Loucy (cell line): ENCODE measurements at regions not wholly inside any gene's neighbourhood (a gene's known extent, or its start where the extent isn't known, plus 50 kb on each side); places are given as distances from the start of the nearest gene placed in this dataset.

Source experiments
- H2AFZ ChIP-seq: fragments of 200-600 bp; sonication (generic); 2 replicates; pipeline ENCODE4 v1.6.0; 2016; ENCODE audit warnings: antibody characterized with exemption, mild to moderate bottlenecking, low read length, moderate library complexity
- H3F3A ChIP-seq: fragments of 200-600 bp; 2 replicates; pipeline ENCODE4 v1.6.0; 2016; ENCODE audit warnings: antibody characterized with exemption, low read depth, mild to moderate bottlenecking
- H3K27me3 ChIP-seq: fragments of 200-600 bp; sonication (generic); 2 replicates; pipeline ENCODE4 v1.6.1; 2014; ENCODE audit warnings: low read length, mild to moderate bottlenecking; ENCODE audit not compliant: insufficient read depth, poor library complexity, severe bottlenecking
- H3K36me3 ChIP-seq: fragments of 200-600 bp; sonication (generic); 2 replicates; pipeline ENCODE4 v1.6.1; 2016; ENCODE audit warnings: low read length; ENCODE audit not compliant: insufficient read depth
- H3K4me1 ChIP-seq: fragments of 200-600 bp; sonication (generic); 2 replicates; pipeline ENCODE4 v1.5.1; 2014; ENCODE audit warnings: low read length, mild to moderate bottlenecking; ENCODE audit not compliant: insufficient read depth, poor library complexity, severe bottlenecking
- H3K4me2 ChIP-seq: fragments of 200-600 bp; sonication (generic); 2 replicates; pipeline ENCODE4 v1.6.0; 2014; ENCODE audit warnings: antibody characterized with exemption, low read length, low read depth, mild to moderate bottlenecking; ENCODE audit not compliant: poor library complexity, severe bottlenecking
- H3K4me3 ChIP-seq: fragments of 200-600 bp; sonication (generic); 2 replicates; pipeline ENCODE4 v1.5.1; 2014; ENCODE audit warnings: low read length, mild to moderate bottlenecking, mixed read lengths; ENCODE audit not compliant: poor library complexity, severe bottlenecking
- H3K79me2 ChIP-seq: fragments of 200-600 bp; sonication (generic); 2 replicates; pipeline ENCODE4 v1.6.1; 2014; ENCODE audit warnings: low read length; ENCODE audit not compliant: insufficient read depth
- H3K9ac ChIP-seq: fragments of 200-600 bp; sonication (generic); 2 replicates; pipeline ENCODE4 v1.6.0; 2014; ENCODE audit warnings: mild to moderate bottlenecking, low read depth, low read length, moderate library complexity; ENCODE audit not compliant: poor library complexity, severe bottlenecking
- H3K9me2 ChIP-seq: fragments of 200-600 bp; sonication (generic); replicated peaks from 2 replicates; pipeline ENCODE4 v1.6.1; 2016; ENCODE audit warnings: low read depth, low read length, mixed read lengths
- H3K9me3 ChIP-seq: fragments of 200-600 bp; sonication (generic); 2 replicates; pipeline ENCODE4 v1.6.1; 2014; ENCODE audit warnings: mild to moderate bottlenecking, antibody characterized with exemption, low read length, low read depth; ENCODE audit not compliant: insufficient read depth
- H4K20me1 ChIP-seq: fragments of 200-600 bp; sonication (generic); 2 replicates; pipeline ENCODE4 v1.6.0; 2014; ENCODE audit warnings: antibody characterized with exemption, low read length, mild to moderate bottlenecking; ENCODE audit not compliant: insufficient read depth, poor library complexity, severe bottlenecking
- EZH2phosphoT487 ChIP-seq: fragments of 200-600 bp; IDR thresholded peaks from 2 replicates; pipeline ENCODE4 v1.6.1; 2018; ENCODE audit warnings: antibody characterized with exemption, mild to moderate bottlenecking, moderate library complexity, borderline replicate concordance
- TF ChIP-seq, protein P1 (sequence below): fragments of 200-600 bp; sonication (generic); conservative IDR thresholded peaks from 2 replicates; pipeline ENCODE4 v1.5.1; 2014; ENCODE audit warnings: mild to moderate bottlenecking, antibody characterized with exemption, low read length

- Histone ChIP-seq H3K4me2 (no peak overlapping the region), H3K79me2 (no peaks in the 10 kb centered on the region), H3K9me2 (no peaks in the 10 kb centered on the region), H3K36me3 (no peaks in the 10 kb centered on the region), H3F3A (no peaks in the 10 kb centered on the region), H3K9me3 (no peaks in the 10 kb centered on the region), H3K4me1 (no peaks in the 10 kb centered on the region), H3K27me3 (no peaks in the 10 kb centered on the region), H4K20me1 (no peaks in the 10 kb centered on the region), H3K9ac (no peak overlapping the region), H3K4me3 (no peak overlapping the region), H2AFZ (no peak overlapping the region)
- no peak for TF ChIP-seq EZH2phosphoT487
- TF ChIP-seq, protein P1, sequence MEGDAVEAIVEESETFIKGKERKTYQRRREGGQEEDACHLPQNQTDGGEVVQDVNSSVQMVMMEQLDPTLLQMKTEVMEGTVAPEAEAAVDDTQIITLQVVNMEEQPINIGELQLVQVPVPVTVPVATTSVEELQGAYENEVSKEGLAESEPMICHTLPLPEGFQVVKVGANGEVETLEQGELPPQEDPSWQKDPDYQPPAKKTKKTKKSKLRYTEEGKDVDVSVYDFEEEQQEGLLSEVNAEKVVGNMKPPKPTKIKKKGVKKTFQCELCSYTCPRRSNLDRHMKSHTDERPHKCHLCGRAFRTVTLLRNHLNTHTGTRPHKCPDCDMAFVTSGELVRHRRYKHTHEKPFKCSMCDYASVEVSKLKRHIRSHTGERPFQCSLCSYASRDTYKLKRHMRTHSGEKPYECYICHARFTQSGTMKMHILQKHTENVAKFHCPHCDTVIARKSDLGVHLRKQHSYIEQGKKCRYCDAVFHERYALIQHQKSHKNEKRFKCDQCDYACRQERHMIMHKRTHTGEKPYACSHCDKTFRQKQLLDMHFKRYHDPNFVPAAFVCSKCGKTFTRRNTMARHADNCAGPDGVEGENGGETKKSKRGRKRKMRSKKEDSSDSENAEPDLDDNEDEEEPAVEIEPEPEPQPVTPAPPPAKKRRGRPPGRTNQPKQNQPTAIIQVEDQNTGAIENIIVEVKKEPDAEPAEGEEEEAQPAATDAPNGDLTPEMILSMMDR, result no peak
Observed at GRCh38 chr5:62695274-62695673, 116.7 kb downstream of the LRRC70 start.

GRCh38 chr5:62692946-62693713 lies 114.5 kb downstream of the LRRC70 start:
- H3F3A ChIP-seq, result no peaks in the 10 kb centered on the region
- no peak for TF ChIP-seq EZH2phosphoT487
- TF ChIP-seq, protein P1, result no peak
- H3K9me2 ChIP-seq, result no peaks in the 10 kb centered on the region
- no peak overlapping the region for H3K9ac ChIP-seq
- H3K27me3 ChIP-seq, result no peaks in the 10 kb centered on the region
- H3K79me2 ChIP-seq, result no peaks in the 10 kb centered on the region
- no peak overlapping the region for H3K4me2 ChIP-seq
- H3K9me3 ChIP-seq, result no peaks in the 10 kb centered on the region
- H2AFZ ChIP-seq, result no peak overlapping the region
- H3K4me1 ChIP-seq, result no peaks in the 10 kb centered on the region
- H4K20me1 ChIP-seq, result no peaks in the 10 kb centered on the region
- H3K4me3 ChIP-seq, result no peak overlapping the region
- no peaks in the 10 kb centered on the region for H3K36me3 ChIP-seq

DNA sequence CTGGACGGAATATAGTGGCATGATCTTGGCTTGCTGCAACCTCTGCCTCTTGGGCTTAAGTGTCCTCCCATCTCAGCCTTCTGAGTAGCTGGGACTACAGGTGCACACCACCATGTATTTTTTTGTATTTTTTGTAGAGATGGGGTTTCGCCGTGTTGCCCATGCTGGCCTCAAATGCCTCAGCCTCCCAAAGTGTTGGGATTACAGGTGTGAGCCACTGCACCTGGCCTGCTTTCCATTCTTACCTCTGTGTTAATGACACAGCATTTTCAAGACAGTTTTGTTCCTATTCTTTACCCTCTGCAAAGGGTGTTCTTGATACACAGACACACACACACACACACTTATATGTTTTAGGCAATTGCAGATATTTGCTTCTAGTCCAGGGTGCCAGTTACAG lies 113.3 kb downstream of the LRRC70 start:
- no peaks in the 10 kb centered on the region for H3K9me3 ChIP-seq
- H3K36me3 ChIP-seq, result no peaks in the 10 kb centered on the region
- H3K4me3 ChIP-seq, result no peak overlapping the region
- H3K79me2 ChIP-seq, result no peaks in the 10 kb centered on the region
- no peaks in the 10 kb centered on the region for H3K9me2 ChIP-seq
- no peak overlapping the region for H3K9ac ChIP-seq
- H2AFZ ChIP-seq, result no peak overlapping the region
- no peak overlapping the region for H3K4me2 ChIP-seq
- TF ChIP-seq, protein P1, result no peak
- no peak for TF ChIP-seq EZH2phosphoT487
- H3K27me3 ChIP-seq, result no peaks in the 10 kb centered on the region
- H3K4me1 ChIP-seq, result no peaks in the 10 kb centered on the region
- H3F3A ChIP-seq, result no peaks in the 10 kb centered on the region
- no peaks in the 10 kb centered on the region for H4K20me1 ChIP-seq
